Spinal cord (tissue), 9 donors: ENCODE measurements at regions not wholly inside any gene's neighbourhood (a gene's known extent, or its start where the extent isn't known, plus 50 kb on each side); places are given as distances from the start of the nearest gene placed in this dataset.

Experiments used
- DNase-seq, 6 donors: peaks; one replicate each; pipeline versions ENCODE4 v3.0.0 to v3.0.0-alpha.2; 2013 to 2015; ENCODE audit warnings: low spot score in 6 of 6, low read depth in 4 of 6
- H3K27ac ChIP-seq: one replicate; pipeline ENCODE4 v1.5.1; 2013; ENCODE audit warnings: low read depth, low read length, control low read depth
- H3K27me3 ChIP-seq: one replicate; pipeline ENCODE4 v1.6.1; 2013; ENCODE audit warnings: low read length; ENCODE audit not compliant: control insufficient read depth, insufficient read depth
- H3K36me3 ChIP-seq: one replicate; pipeline ENCODE4 v1.6.1; 2013; ENCODE audit warnings: low read length; ENCODE audit not compliant: control insufficient read depth, insufficient read depth
- H3K4me1 ChIP-seq: one replicate; pipeline ENCODE4 v1.6.1; 2013; ENCODE audit warnings: low read length; ENCODE audit not compliant: control insufficient read depth, insufficient read depth
- H3K4me3 ChIP-seq: one replicate; pipeline ENCODE4 v1.5.1; 2013; ENCODE audit warnings: low read depth, low read length, control low read depth
- H3K9me3 ChIP-seq: one replicate; pipeline ENCODE4 v1.6.1; 2013; ENCODE audit warnings: low read length; ENCODE audit not compliant: control insufficient read depth, insufficient read depth
- WGBS: methylation state at CpG from one replicate; pipeline ENCODE4 v1.1.5; 2013; ENCODE audit warnings: missing lambda C conversion rate; ENCODE audit not compliant: insufficient coverage; 5-methylcytosine and 5-hydroxymethylcytosine counted together
- donor health status: healthy.

GRCh38 chr18:24875286-24875685, 414.8 kb downstream of the HRH4 start:
- WGBS = 60% methylated on average over 1 of the region's 3 CpGs
- H3K4me3 ChIP-seq = no peak overlapping the region

GRCh38 chr18:24875777-24876176, 415.3 kb downstream of the HRH4 start:
- H3K27me3 ChIP-seq = no peaks in the 10 kb centered on the region
- DNase-seq = no peak
- WGBS = 59% methylated on average over 1 of the region's 1 CpG
- no peak overlapping the region for H3K4me3 ChIP-seq
- peaks cover 4% of the 10 kb centered on the region for H3K4me1 ChIP-seq
- H3K36me3 ChIP-seq = no peaks in the 10 kb centered on the region
- no peak overlapping the region for H3K27ac ChIP-seq
- no peaks in the 10 kb centered on the region for H3K9me3 ChIP-seq

More at GRCh38 chr18:24875286-24875685, 414.8 kb downstream of the HRH4 start:
- no peaks in the 10 kb centered on the region for H3K9me3 ChIP-seq
- no peak overlapping the region for H3K27ac ChIP-seq
- peaks cover 4% of the 10 kb centered on the region for H3K4me1 ChIP-seq
- DNase-seq = peak in 1 of 6 donors; percentile 7
- H3K27me3 ChIP-seq = no peaks in the 10 kb centered on the region
- no peaks in the 10 kb centered on the region for H3K36me3 ChIP-seq

- Histone ChIP-seq H3K9me3 (no peaks in the 10 kb centered on the region), H3K27ac (no peak overlapping the region), H3K4me3 (no peak overlapping the region), H3K4me1 (peaks cover 4% of the 10 kb centered on the region), H3K36me3 (no peaks in the 10 kb centered on the region), H3K27me3 (no peaks in the 10 kb centered on the region)
- no peak for DNase-seq
- WGBS = 74% methylated on average over 4 of the region's 5 CpGs
Measured at GRCh38 chr18:24876266-24876665, 415.8 kb downstream of the HRH4 start.

- Histone ChIP-seq H3K9me3 (no peaks in the 10 kb centered on the region), H3K36me3 (no peaks in the 10 kb centered on the region), H3K4me1 (peaks cover 4% of the 10 kb centered on the region), H3K27me3 (no peaks in the 10 kb centered on the region), H3K27ac (no peak overlapping the region), H3K4me3 (no peak overlapping the region)
- peak in 2 of 6 donors; percentile 18 to 70 for DNase-seq
- WGBS = 71% methylated on average over 2 of the region's 5 CpGs
Measured at GRCh38 chr18:24877066-24877465, 416.6 kb downstream of the HRH4 start.

- H3K9me3 ChIP-seq = no peaks in the 10 kb centered on the region
- no peaks in the 10 kb centered on the region for H3K36me3 ChIP-seq
- H3K27me3 ChIP-seq = no peaks in the 10 kb centered on the region
- H3K27ac ChIP-seq = no peak overlapping the region
- H3K4me1 ChIP-seq = peaks cover 4% of the 10 kb centered on the region
- no peak overlapping the region for H3K4me3 ChIP-seq
- WGBS = 15% methylated on average over 2 of the region's 6 CpGs
- DNase-seq = peak in 1 of 6 donors; percentile 41
Measured at GRCh38 chr18:24877546-24877945, 417.1 kb downstream of the HRH4 start.

GRCh38 chr18:24878289-24878688, 417.9 kb downstream of the HRH4 start:
- Histone ChIP-seq H3K27me3 (no peaks in the 10 kb centered on the region), H3K9me3 (no peaks in the 10 kb centered on the region), H3K4me3 (no peak overlapping the region), H3K4me1 (peaks cover 4% of the 10 kb centered on the region), H3K27ac (no peak overlapping the region), H3K36me3 (no peaks in the 10 kb centered on the region)
- DNase-seq = peak; percentile 57 to 95 (median 58)
- WGBS = no CpG with 5 or more reads among the region's 4 CpGs

GRCh38 chr18:24885276-24885675, 424.8 kb downstream of the HRH4 start:
- no peaks in the 10 kb centered on the region for H3K4me1 ChIP-seq
- H3K27ac ChIP-seq = no peak overlapping the region
- no peak overlapping the region for H3K4me3 ChIP-seq
- no peaks in the 10 kb centered on the region for H3K27me3 ChIP-seq
- 33% methylated on average over 1 of the region's 2 CpGs for WGBS
- H3K9me3 ChIP-seq = no peaks in the 10 kb centered on the region
- H3K36me3 ChIP-seq = no peaks in the 10 kb centered on the region
- DNase-seq = no peak

GRCh38 chr18:24894880-24895279, 434.4 kb downstream of the HRH4 start:
- no peak for DNase-seq
- no peaks in the 10 kb centered on the region for H3K27me3 ChIP-seq
- WGBS = no CpG with 5 or more reads among the region's 2 CpGs
- no peaks in the 10 kb centered on the region for H3K36me3 ChIP-seq
- H3K4me1 ChIP-seq = no peaks in the 10 kb centered on the region
- H3K27ac ChIP-seq = no peak overlapping the region
- H3K9me3 ChIP-seq = no peaks in the 10 kb centered on the region
- H3K4me3 ChIP-seq = no peak overlapping the region

- Histone ChIP-seq H3K9me3 (no peaks in the 10 kb centered on the region), H3K27me3 (no peaks in the 10 kb centered on the region), H3K4me1 (no peaks in the 10 kb centered on the region), H3K4me3 (no peak overlapping the region), H3K36me3 (no peaks in the 10 kb centered on the region), H3K27ac (no peak overlapping the region)
- no CpG with 5 or more reads among the region's 1 CpG for WGBS
- DNase-seq = no peak
Measured at GRCh38 chr18:24897461-24897860, 437.0 kb downstream of the HRH4 start.

GRCh38 chr18:24910221-24910620, 441.7 kb downstream of the ZNF521 start:
- Histone ChIP-seq H3K4me1 (no peaks in the 10 kb centered on the region), H3K27me3 (no peaks in the 10 kb centered on the region), H3K36me3 (no peaks in the 10 kb centered on the region), H3K4me3 (no peak overlapping the region), H3K9me3 (no peaks in the 10 kb centered on the region), H3K27ac (no peak overlapping the region)
- DNase-seq = no peak
